ENCODE measurements at regions not wholly inside any gene's neighbourhood (a gene's known extent, or its start where the extent isn't known, plus 50 kb on each side); places are given as distances from the start of the nearest gene placed in this dataset.

- no peak for TF ChIP-seq POU6F1 (CRISPR knock-in tag; IDR thresholded peaks at IDR 0.05; ENCODE audit: borderline replicate concordance, low read depth)
- no peak for TF ChIP-seq ARNTL (CRISPR knock-in tag; IDR thresholded peaks at IDR 0.05; ENCODE audit: borderline replicate concordance, low read depth)
- TF ChIP-seq ZNF565 (CRISPR knock-in tag; conservative IDR thresholded peaks at IDR 0.05; ENCODE audit: low read depth) = no peak
These were observed 173.2 kb upstream of the PWP1 start (continued) for GRCh38 chr12:107512391-107512790.

- no peak for TF ChIP-seq ZFP30 (CRISPR knock-in tag; IDR thresholded peaks at IDR 0.05)
- no peak for TF ChIP-seq ISL1 (CRISPR knock-in tag; IDR thresholded peaks at IDR 0.05)
- TF ChIP-seq CSRNP3 (CRISPR knock-in tag; IDR thresholded peaks at IDR 0.05) = no peak
- TF ChIP-seq SNAI2 (CRISPR knock-in tag; IDR thresholded peaks at IDR 0.05) = no peak
- no peak for TF ChIP-seq ZFP3 (CRISPR knock-in tag; IDR thresholded peaks at IDR 0.05)
- no peak for TF ChIP-seq TSHZ2 (CRISPR knock-in tag; IDR thresholded peaks at IDR 0.05)
- no peak for TF ChIP-seq ZNF8 (CRISPR knock-in tag; IDR thresholded peaks at IDR 0.05)
- no peak for TF ChIP-seq OSR1 (CRISPR knock-in tag; IDR thresholded peaks at IDR 0.05)
- TF ChIP-seq TCF4 (CRISPR knock-in tag; IDR thresholded peaks at IDR 0.05; ENCODE audit: borderline replicate concordance) = no peak
- no peak for TF ChIP-seq PPARA (CRISPR knock-in tag; IDR thresholded peaks at IDR 0.05; ENCODE audit: borderline replicate concordance)
- no peak for TF ChIP-seq ZNF70 (CRISPR knock-in tag; IDR thresholded peaks at IDR 0.05)
- no peak for TF ChIP-seq TOX (CRISPR knock-in tag; IDR thresholded peaks at IDR 0.05; ENCODE audit: borderline replicate concordance)
- TF ChIP-seq BACH2 (CRISPR knock-in tag; IDR thresholded peaks at IDR 0.05; ENCODE audit: borderline replicate concordance) = no peak
- no peak for TF ChIP-seq POU6F1 (CRISPR knock-in tag; IDR thresholded peaks at IDR 0.05; ENCODE audit: borderline replicate concordance, low read depth)
These were observed 172.4 kb upstream of the PWP1 start for GRCh38 chr12:107513184-107513583.

GRCh38 chr12:107513636-107514400 lies 171.8 kb upstream of the PWP1 start:
- no peak for ATAC-seq
- no peak for TF ChIP-seq ZFP3 (CRISPR knock-in tag; IDR thresholded peaks at IDR 0.05)
- TF ChIP-seq TSHZ2 (CRISPR knock-in tag; IDR thresholded peaks at IDR 0.05) = no peak
- no peak for TF ChIP-seq CSDC2 (CRISPR knock-in tag; IDR thresholded peaks at IDR 0.05)
- no peak for TF ChIP-seq BACH2 (CRISPR knock-in tag; IDR thresholded peaks at IDR 0.05; ENCODE audit: borderline replicate concordance)
- TF ChIP-seq POU6F1 (CRISPR knock-in tag; IDR thresholded peaks at IDR 0.05; ENCODE audit: borderline replicate concordance, low read depth) = no peak
- no peak for TF ChIP-seq ESRRG (CRISPR knock-in tag; IDR thresholded peaks at IDR 0.05)
- no peak for TF ChIP-seq ISL1 (CRISPR knock-in tag; IDR thresholded peaks at IDR 0.05)
- TF ChIP-seq ZNF8 (CRISPR knock-in tag; IDR thresholded peaks at IDR 0.05) = no peak
- TF ChIP-seq ZNF70 (CRISPR knock-in tag; IDR thresholded peaks at IDR 0.05) = no peak
- TF ChIP-seq RARB (CRISPR knock-in tag; IDR thresholded peaks at IDR 0.05) = no peak
- TF ChIP-seq ZFP30 (CRISPR knock-in tag; IDR thresholded peaks at IDR 0.05) = no peak
- TF ChIP-seq TOX (CRISPR knock-in tag; IDR thresholded peaks at IDR 0.05; ENCODE audit: borderline replicate concordance) = no peak
- TF ChIP-seq TCF4 (CRISPR knock-in tag; IDR thresholded peaks at IDR 0.05; ENCODE audit: borderline replicate concordance) = no peak
- no peak for TF ChIP-seq CSRNP3 (CRISPR knock-in tag; IDR thresholded peaks at IDR 0.05)
- TF ChIP-seq ARNTL (CRISPR knock-in tag; IDR thresholded peaks at IDR 0.05; ENCODE audit: borderline replicate concordance, low read depth) = no peak
- no peak for TF ChIP-seq SNAI2 (CRISPR knock-in tag; IDR thresholded peaks at IDR 0.05)
- no peak for TF ChIP-seq CREB5 (CRISPR knock-in tag; IDR thresholded peaks at IDR 0.05; ENCODE audit: low read depth)

More at GRCh38 chr12:107513184-107513583, 172.4 kb upstream of the PWP1 start:
- no peak for ATAC-seq
